H9 (cell line): ENCODE measurements at regions not wholly inside any gene's neighbourhood (a gene's known extent, or its start where the extent isn't known, plus 50 kb on each side); places are given as distances from the start of the nearest gene placed in this dataset.

Experiments
- DNase-seq: peaks from one replicate; pipeline ENCODE4 v3.0.0-alpha.2; 2017
- H2AFZ ChIP-seq: one replicate; pipeline ENCODE4 v1.6.1; 2013; ENCODE audit warnings: mild to moderate bottlenecking, low read length, control low read depth, moderate library complexity
- H2AK5ac ChIP-seq: 2 replicates; pipeline ENCODE4 v1.6.1; 2013; ENCODE audit warnings: low read length, control low read depth, mixed read lengths; ENCODE audit not compliant: insufficient read length
- H2BK120ac ChIP-seq: one replicate; pipeline ENCODE4 v1.6.1; 2013; ENCODE audit warnings: low read depth, mild to moderate bottlenecking, low read length, control low read depth, inconsistent platforms; ENCODE audit not compliant: poor library complexity, severe bottlenecking
- H2BK12ac ChIP-seq: 2 replicates; pipeline ENCODE4 v1.6.1; 2013; ENCODE audit warnings: low read length, control low read depth, mixed read lengths, low read depth; ENCODE audit not compliant: insufficient read length
- H2BK15ac ChIP-seq: 2 replicates; pipeline ENCODE4 v1.6.1; 2013; ENCODE audit warnings: low read depth, low read length, control low read depth
- H2BK20ac ChIP-seq: one replicate; pipeline ENCODE4 v1.6.1; 2013; ENCODE audit warnings: low read depth, mild to moderate bottlenecking, low read length, control low read depth, inconsistent platforms; ENCODE audit not compliant: poor library complexity, severe bottlenecking
- H2BK5ac ChIP-seq: 2 replicates; pipeline ENCODE4 v1.6.1; 2013; ENCODE audit warnings: low read length, control low read depth, mixed read lengths; ENCODE audit not compliant: insufficient read length
- H3K14ac ChIP-seq: 2 replicates; pipeline ENCODE4 v1.6.1; 2013; ENCODE audit warnings: low read length, control low read depth; ENCODE audit not compliant: insufficient read depth
- H3K18ac ChIP-seq: 2 replicates; pipeline ENCODE4 v1.6.1; 2013; ENCODE audit warnings: low read depth, mild to moderate bottlenecking, mixed read lengths, low read length, control low read depth; ENCODE audit not compliant: insufficient read length
- H3K23ac ChIP-seq: 2 replicates; pipeline ENCODE4 v1.6.1; 2013; ENCODE audit warnings: low read length, control low read depth, mixed read lengths, low read depth; ENCODE audit not compliant: insufficient read length
- H3K23me2 ChIP-seq: 2 replicates; pipeline ENCODE4 v1.6.1; 2013; ENCODE audit warnings: low read depth, mild to moderate bottlenecking, mixed read lengths, low read length, control low read depth; ENCODE audit not compliant: insufficient read length, poor library complexity, severe bottlenecking
- H3K27ac ChIP-seq: 2 replicates; pipeline ENCODE4 v1.5.1; 2013; ENCODE audit warnings: low read length, control low read depth, mixed read lengths, low read depth; ENCODE audit not compliant: insufficient read length
- H3K27me3 ChIP-seq: 2 replicates; pipeline ENCODE4 v1.6.1; 2013; ENCODE audit warnings: low read length, control low read depth, inconsistent platforms; ENCODE audit not compliant: insufficient read depth
- H3K4ac ChIP-seq: 2 replicates; pipeline ENCODE4 v1.6.1; 2013; ENCODE audit warnings: low read depth, mild to moderate bottlenecking, control low read depth, inconsistent platforms, low read length, moderate library complexity
- H3K4me1 ChIP-seq: 2 replicates; pipeline ENCODE4 v1.6.1; 2013; ENCODE audit warnings: low read length, control low read depth, inconsistent platforms; ENCODE audit not compliant: insufficient read depth
- H3K4me2 ChIP-seq: 2 replicates; pipeline ENCODE4 v1.6.1; 2013; ENCODE audit warnings: low read length, control low read depth, mixed read lengths; ENCODE audit not compliant: insufficient read length, insufficient read depth
- H3K56ac ChIP-seq: 2 replicates; pipeline ENCODE4 v1.6.1; 2013; ENCODE audit warnings: low read depth, mild to moderate bottlenecking, mixed read lengths, low read length, control low read depth; ENCODE audit not compliant: insufficient read length
- H3K79me1 ChIP-seq: 2 replicates; pipeline ENCODE4 v1.6.1; 2013; ENCODE audit warnings: low read depth, mild to moderate bottlenecking, moderate library complexity, low read length, control low read depth, inconsistent platforms; ENCODE audit not compliant: insufficient read depth, poor library complexity, severe bottlenecking
- H3K79me2 ChIP-seq: 2 replicates; pipeline ENCODE4 v1.6.1; 2013; ENCODE audit warnings: low read length, control low read depth, inconsistent platforms; ENCODE audit not compliant: insufficient read depth
- H3K9ac ChIP-seq: 2 replicates; pipeline ENCODE4 v1.6.1; 2013; ENCODE audit warnings: low read length, control low read depth, mixed read lengths; ENCODE audit not compliant: insufficient read length; ENCODE audit errors: extremely low read depth
- H3K9me3 ChIP-seq: one replicate; pipeline ENCODE4 v1.6.1; 2013; ENCODE audit warnings: low read depth, low read length, inconsistent platforms; ENCODE audit not compliant: control insufficient read depth
- H3T11ph ChIP-seq: one replicate; pipeline ENCODE4 v1.6.1; 2013; ENCODE audit warnings: mild to moderate bottlenecking, low read length, control low read depth, inconsistent platforms
- H4K20me1 ChIP-seq: one replicate; pipeline ENCODE4 v1.6.1; 2013; ENCODE audit not compliant: control insufficient read depth, insufficient read length, insufficient read depth
- H4K5ac ChIP-seq: 2 replicates; pipeline ENCODE4 v1.6.1; 2013; ENCODE audit warnings: low read depth, mild to moderate bottlenecking, mixed read lengths, low read length, control low read depth; ENCODE audit not compliant: insufficient read length
- H4K8ac ChIP-seq: replicated peaks from 2 replicates; pipeline ENCODE4 v1.6.1; 2013; ENCODE audit warnings: low read length, control low read depth, mixed read lengths, low read depth; ENCODE audit not compliant: insufficient read length
- H4K91ac ChIP-seq: 2 replicates; pipeline ENCODE4 v1.6.1; 2013; ENCODE audit warnings: low read depth, mild to moderate bottlenecking, moderate library complexity, mixed read lengths, low read length, control low read depth; ENCODE audit not compliant: insufficient read length
- H3K27ac Mint-ChIP-seq, 3 experiments: 2 replicates in 2 of 3; 3 replicates in 1 of 3; pipeline ENCODE4 v1.8.0; 2020 to 2021; ENCODE audit warnings: mixed read lengths in 3 of 3, mild to moderate bottlenecking in 1 of 3, moderate library complexity in 1 of 3
- H3K27me3 Mint-ChIP-seq: 2 replicates; pipeline ENCODE4 v1.8.0; 2021; ENCODE audit warnings: low read depth, mild to moderate bottlenecking, moderate library complexity, mixed read lengths
- H3K36me3 Mint-ChIP-seq, 3 experiments: 2 replicates in 2 of 3; 3 replicates in 1 of 3; pipeline ENCODE4 v1.8.0; 2020 to 2021; ENCODE audit warnings: low read depth in 3 of 3, mixed read lengths in 3 of 3; ENCODE audit not compliant: insufficient read depth in 1 of 3
- H3K4me1 Mint-ChIP-seq, 2 experiments: 2 replicates each; pipeline ENCODE4 v1.8.0; 2020; ENCODE audit warnings: mixed read lengths in 2 of 2
- H3K4me3 Mint-ChIP-seq, 2 experiments: 2 replicates in 1 of 2; 3 replicates in 1 of 2; pipeline ENCODE4 v1.8.0; 2020 to 2021; ENCODE audit warnings: mild to moderate bottlenecking in 2 of 2, mixed read lengths in 2 of 2, moderate library complexity in 1 of 2
- H3K9me3 Mint-ChIP-seq, 2 experiments: 2 replicates in 1 of 2; 3 replicates in 1 of 2; pipeline ENCODE4 v1.8.0; 2020; ENCODE audit warnings: mild to moderate bottlenecking in 2 of 2, mixed read lengths in 2 of 2, moderate library complexity in 1 of 2
- CTCF ChIP-seq: fragments of 200-600 bp; sonication (generic); conservative IDR thresholded peaks from 3 replicates; pipeline ENCODE4 v1.8.0; 2021; ENCODE audit warnings: antibody characterized with exemption, mild to moderate bottlenecking
- WGBS: extraction: QIAGEN DNeasy Blood & Tissue Kit; methylation state at CpG from one replicate; pipeline ENCODE4 v1.1.7; 2013; ENCODE audit warnings: missing lambda C conversion rate, low lambda C conversion rate, mixed read lengths; ENCODE audit not compliant: insufficient read length; ENCODE audit errors: extremely low coverage; 5-methylcytosine and 5-hydroxymethylcytosine counted together

GRCh38 chr1:187909382-187909781 lies 1080.6 kb downstream of the PLA2G4A start:
- no peaks in the 10 kb centered on the region for H3K79me1 ChIP-seq
- no peak overlapping the region for H3K4me2 ChIP-seq
- H3K27me3 ChIP-seq: no peaks in the 10 kb centered on the region
- no peak overlapping the region for H3K4me3 Mint-ChIP-seq
- peak overlapping the region in 1 of 3 experiments; percentile 52; a peak in 1 of 7 replicates for H3K27ac Mint-ChIP-seq
- H2BK20ac ChIP-seq: no peak overlapping the region
- no peaks in the 10 kb centered on the region; a peak in 1 of 7 replicates for H3K36me3 Mint-ChIP-seq
- H3K27me3 Mint-ChIP-seq: no peaks in the 10 kb centered on the region
- H3K4me1 ChIP-seq: no peaks in the 10 kb centered on the region
- no peaks in the 10 kb centered on the region for H3K9me3 Mint-ChIP-seq
- no peak overlapping the region for H2BK120ac ChIP-seq
- peaks cover 9 to 11% of the 10 kb centered on the region in 2 experiments for H3K4me1 Mint-ChIP-seq
- H2BK12ac ChIP-seq: no peak overlapping the region
- H3T11ph ChIP-seq: no peak overlapping the region
- no peaks in the 10 kb centered on the region for H3K23me2 ChIP-seq
- TF ChIP-seq CTCF: no peak
- no peak overlapping the region for H2AFZ ChIP-seq
- no peak overlapping the region for H3K14ac ChIP-seq
- no CpG with 5 or more reads among the region's 3 CpGs for WGBS
- no peaks in the 10 kb centered on the region for H3K79me2 ChIP-seq
- no peak overlapping the region for H3K18ac ChIP-seq
- H4K91ac ChIP-seq: no peak overlapping the region
- no peak overlapping the region for H3K27ac ChIP-seq
- no peak overlapping the region for H2BK5ac ChIP-seq
- H4K8ac ChIP-seq: no peak overlapping the region
- no peaks in the 10 kb centered on the region for H4K20me1 ChIP-seq
- H3K23ac ChIP-seq: no peak overlapping the region
- no peak overlapping the region for H4K5ac ChIP-seq
- no peak overlapping the region for H3K9ac ChIP-seq
- no peak for DNase-seq
- H3K4ac ChIP-seq: no peak overlapping the region
- no peaks in the 10 kb centered on the region for H3K9me3 ChIP-seq
- H3K56ac ChIP-seq: no peak overlapping the region
- H2BK15ac ChIP-seq: no peak overlapping the region
- no peak overlapping the region for H2AK5ac ChIP-seq
